Lower lobe of right lung (tissue), 2 donors: ENCODE measurements at regions not wholly inside any gene's neighbourhood (a gene's known extent, or its start where the extent isn't known, plus 50 kb on each side); places are given as distances from the start of the nearest gene placed in this dataset.

Experiments
- ATAC-seq, 2 donors: fragments of 200-7000 bp; cut with Tn5 transposase; one replicate each; pipeline ENCODE4 v1.9.1; 2020 to 2022; ENCODE audit warnings: mild to moderate bottlenecking in 2 of 2, moderate library complexity in 2 of 2
- DNase-seq: peaks from one replicate; pipeline ENCODE4 v3.0.0-alpha.2; 2020
- H3K27ac ChIP-seq: fragments of 200-600 bp; one replicate; pipeline ENCODE4 v1.8.0; 2022
- H3K27me3 ChIP-seq: fragments of 200-600 bp; one replicate; pipeline ENCODE4 v1.8.0; 2022; ENCODE audit warnings: low read depth
- H3K36me3 ChIP-seq: fragments of 200-600 bp; one replicate; pipeline ENCODE4 v1.8.0; 2022; ENCODE audit warnings: mild to moderate bottlenecking
- H3K4me1 ChIP-seq: fragments of 200-600 bp; one replicate; pipeline ENCODE4 v1.8.0; 2022
- H3K4me3 ChIP-seq: fragments of 200-600 bp; one replicate; pipeline ENCODE4 v1.8.0; 2022; ENCODE audit warnings: mild to moderate bottlenecking
- H3K9me3 ChIP-seq: fragments of 200-600 bp; one replicate; pipeline ENCODE4 v1.8.0; 2022
- CTCF ChIP-seq: fragments of 200-600 bp; IDR thresholded peaks from one replicate; pipeline ENCODE4 v1.8.0; 2022; ENCODE audit warnings: antibody characterized with exemption, mild to moderate bottlenecking
- intact Hi-C: fragments of 100-400 bp; cut with DNase I; formaldehyde crosslinking; loops from one replicate; pipeline ENCODE4 v1.11.0; 2022
- donor health status: DM: no; HTN: yes; CAD: no; lungs with severe emphysema.

GRCh38 chr1:56302878-56303277 is 276.5 kb downstream of the PLPP3 start:
- no peak for DNase-seq

GRCh38 chr1:56301791-56302190 is 277.6 kb downstream of the PLPP3 start:
- no peaks in the 10 kb centered on the region for H3K27me3 ChIP-seq

More at GRCh38 chr1:56302878-56303277, 276.5 kb downstream of the PLPP3 start:
- ATAC-seq = no peak
- intact Hi-C loops = no loop called here
- Histone ChIP-seq H3K4me3 (no peak overlapping the region), H3K27me3 (no peaks in the 10 kb centered on the region), H3K9me3 (no peaks in the 10 kb centered on the region), H3K4me1 (no peaks in the 10 kb centered on the region), H3K36me3 (no peaks in the 10 kb centered on the region), H3K27ac (no peak overlapping the region)
- no peak for TF ChIP-seq CTCF

GRCh38 chr1:56300836-56301235 is 278.5 kb downstream of the PLPP3 start:
- no peaks in the 10 kb centered on the region for H3K36me3 ChIP-seq
- no peak overlapping the region for H3K27ac ChIP-seq
- intact Hi-C loops = no loop called here
- no peak for DNase-seq
- no peak for ATAC-seq
- H3K4me1 ChIP-seq = no peaks in the 10 kb centered on the region
- H3K27me3 ChIP-seq = no peaks in the 10 kb centered on the region
- no peak for TF ChIP-seq CTCF
- H3K9me3 ChIP-seq = no peaks in the 10 kb centered on the region
- no peak overlapping the region for H3K4me3 ChIP-seq

More at GRCh38 chr1:56301791-56302190, 277.6 kb downstream of the PLPP3 start:
- no peak for TF ChIP-seq CTCF
- ATAC-seq (no peak), DNase-seq (no peak)
- Histone ChIP-seq H3K9me3 (no peaks in the 10 kb centered on the region), H3K4me1 (no peaks in the 10 kb centered on the region), H3K4me3 (no peak overlapping the region), H3K27ac (no peak overlapping the region), H3K36me3 (no peaks in the 10 kb centered on the region)
- intact Hi-C loops = no loop called here

- Histone ChIP-seq H3K4me1 (no peaks in the 10 kb centered on the region), H3K27ac (no peak overlapping the region), H3K36me3 (no peaks in the 10 kb centered on the region), H3K9me3 (no peaks in the 10 kb centered on the region), H3K27me3 (no peaks in the 10 kb centered on the region), H3K4me3 (no peak overlapping the region)
- DNase-seq (no peak), ATAC-seq (no peak)
- intact Hi-C loops = no loop called here
- TF ChIP-seq CTCF = no peak
Observed at GRCh38 chr1:56298866-56299265, 280.5 kb downstream of the PLPP3 start.

- Histone ChIP-seq H3K4me1 (no peaks in the 10 kb centered on the region), H3K36me3 (no peaks in the 10 kb centered on the region), H3K9me3 (no peaks in the 10 kb centered on the region), H3K4me3 (no peak overlapping the region), H3K27ac (no peak overlapping the region), H3K27me3 (no peaks in the 10 kb centered on the region)
- ATAC-seq (no peak), DNase-seq (no peak)
- TF ChIP-seq CTCF = no peak
- intact Hi-C loops = no loop called here
Observed at GRCh38 chr1:56297904-56298303, 281.5 kb downstream of the PLPP3 start.

GRCh38 chr1:56297208-56297607 is 282.2 kb downstream of the PLPP3 start:
- Histone ChIP-seq H3K27ac (no peak overlapping the region), H3K9me3 (no peaks in the 10 kb centered on the region), H3K36me3 (no peaks in the 10 kb centered on the region), H3K4me1 (peaks cover 5% of the 10 kb centered on the region), H3K27me3 (no peaks in the 10 kb centered on the region), H3K4me3 (no peak overlapping the region)
- intact Hi-C loops = no loop called here
- TF ChIP-seq CTCF = no peak
- ATAC-seq = no peak
- DNase-seq = no peak
